ENCODE measurements at regions not wholly inside any gene's neighbourhood (a gene's known extent, or its start where the extent isn't known, plus 50 kb on each side); places are given as distances from the start of the nearest gene placed in this dataset.

- no peak overlapping the region for H2AFZ ChIP-seq (ENCODE audit: low read length)
Measured at GRCh38 chr5:5616247-5616895, 193.9 kb downstream of the ICE1 start.

More at GRCh38 chr5:5616247-5616895, 193.9 kb downstream of the ICE1 start:
- CTCF ChIA-PET (ENCODE audit: partially characterized antibody): interaction anchor here (1.5 to 1.6 kb wide), 2 partner anchors 14 to 19 kb away, joined by 3 to 6 read pairs; no protein-coding TSS in a partner anchor
- Histone ChIP-seq H3K27me3 (replicated peaks in 1 of 4; ENCODE audit: control insufficient read depth in 3 of 4, extremely low read depth in 1 of 4, insufficient read depth in 3 of 4, low read length in 3 of 4) (no peaks in the 10 kb centered on the region), H3K36me3 (ENCODE audit: control insufficient read depth in 2 of 4, insufficient read depth in 4 of 4, low read length in 3 of 4) (no peaks in the 10 kb centered on the region), H3K79me2 (ENCODE audit: control insufficient read depth in 1 of 2, insufficient read depth in 2 of 2, low read length in 2 of 2) (no peaks in the 10 kb centered on the region), H4K5ac (ENCODE audit: insufficient read length, low read depth, low read length) (no peak overlapping the region), H3K9ac (replicated peaks in 1 of 4; ENCODE audit: extremely low read depth in 1 of 4, low read depth in 3 of 4, low read length in 3 of 4) (no peak overlapping the region), H4K91ac (replicated peaks; ENCODE audit: insufficient read length, low read length) (no peak overlapping the region), H4K8ac (ENCODE audit: extremely low read depth, insufficient read depth, low read length) (no peak overlapping the region), H3K23ac (ENCODE audit: insufficient read length) (no peak overlapping the region), H3K56ac (replicated peaks; ENCODE audit: insufficient read length, low read depth, low read length) (no peak overlapping the region), H4K20me1 (replicated peaks in 1 of 2; ENCODE audit: control insufficient read depth in 1 of 2, insufficient read depth in 2 of 2, low read length in 2 of 2) (no peaks in the 10 kb centered on the region), H2BK5ac (ENCODE audit: low read depth, low read length) (no peak overlapping the region), H3K79me1 (ENCODE audit: low read depth, low read length) (no peaks in the 10 kb centered on the region), H2BK12ac (ENCODE audit: low read depth, low read length) (no peak overlapping the region), H3K9me3 (ENCODE audit: insufficient read depth in 2 of 2, low read depth in 1 of 2, low read length in 1 of 2) (peaks cover 0 to 4% of the 10 kb centered on the region in 2 experiments; a peak in 2 of 4 replicates), H2BK15ac (ENCODE audit: low read length) (no peak overlapping the region), H3K27ac (ENCODE audit: low read depth, low read length) (no peak overlapping the region), H3K18ac (ENCODE audit: extremely low read depth, low read length) (no peak overlapping the region), H3K4me3 (ENCODE audit: extremely low read depth in 1 of 4, insufficient read depth in 2 of 4, low read depth in 3 of 4, low read length in 4 of 4) (no peak overlapping the region), H3K4me1 (replicated peaks in 1 of 4; ENCODE audit: control insufficient read depth in 3 of 4, insufficient read depth in 4 of 4, low read length in 3 of 4) (no peaks in the 10 kb centered on the region), H3K4ac (replicated peaks; ENCODE audit: insufficient read length, low read depth, low read length) (no peak overlapping the region), H3K23me2 (ENCODE audit: low read depth, low read length) (no peaks in the 10 kb centered on the region), H2AK5ac (ENCODE audit: low read depth, low read length) (no peak overlapping the region), H3K14ac (ENCODE audit: insufficient read length) (no peak overlapping the region), H2BK20ac (ENCODE audit: low read length) (no peak overlapping the region), H2BK120ac (replicated peaks; ENCODE audit: low read depth, low read length) (no peak overlapping the region), H3K4me2 (ENCODE audit: insufficient read depth in 1 of 2, low read depth in 2 of 2, low read length in 2 of 2) (no peak overlapping the region)
- TF ChIP-seq CREB1 (IDR thresholded peaks at IDR 0.05) (no peak), TBP (IDR thresholded peaks at IDR 0.05; ENCODE audit: low read depth, low read length) (no peak), SUZ12 (IDR thresholded peaks at IDR 0.05; ENCODE audit: low read length) (no peak), CTCF (IDR thresholded peaks at IDR 0.05; ENCODE audit: control extremely low read depth in 1 of 3, insufficient read depth in 1 of 3, low read depth in 1 of 3, low read length in 3 of 3) (peak in 1 of 3 experiments; percentile 21; a peak in 1 of 4 replicates), MAX (IDR thresholded peaks at IDR 0.05) (no peak)
- POLR2A ChIA-PET (ENCODE audit: partially characterized antibody): no interaction called here
- DNase-seq (ENCODE audit: low read depth in 1 of 2, low spot score in 2 of 2) (no peak), FAIRE-seq (no peak)
- 92% methylated on average over 7 of the region's 7 CpGs; no CpG with 5 or more reads in 1 of the 2 experiments for WGBS, 2 experiments (ENCODE audit: extremely low coverage in 1 of 2, insufficient coverage in 1 of 2, insufficient read length in 1 of 2, insufficient replicate concordance in 2 of 2, low coverage in 1 of 2, low lambda C conversion rate in 2 of 2, missing lambda C conversion rate in 1 of 2)

Data from H1 (cell line).